Activated T-cell treated with anti-CD3 and anti-CD28 coated beads, Interleukin-2, amount 50 U/mL, for 24 hours (primary cell): ENCODE measurements at regions not wholly inside any gene's neighbourhood (a gene's known extent, or its start where the extent isn't known, plus 50 kb on each side); places are given as distances from the start of the nearest gene placed in this dataset.

Source experiments
- DNase-seq: peaks from one replicate; pipeline ENCODE4 v3.0.0-alpha.2; 2020
- H3K27ac Mint-ChIP-seq: 2 replicates; pipeline ENCODE4 v1.8.0; 2020; ENCODE audit warnings: mild to moderate bottlenecking, mixed read lengths
- H3K27me3 Mint-ChIP-seq: 2 replicates; pipeline ENCODE4 v1.8.0; 2020; ENCODE audit warnings: mixed read lengths
- H3K36me3 Mint-ChIP-seq: 2 replicates; pipeline ENCODE4 v1.8.0; 2020; ENCODE audit warnings: low read depth, mixed read lengths
- H3K4me1 Mint-ChIP-seq: 2 replicates; pipeline ENCODE4 v1.8.0; 2020; ENCODE audit warnings: low read depth, mixed read lengths
- H3K4me3 Mint-ChIP-seq: 2 replicates; pipeline ENCODE4 v1.8.0; 2020; ENCODE audit warnings: mild to moderate bottlenecking, moderate library complexity, mixed read lengths
- H3K9me3 Mint-ChIP-seq: 2 replicates; pipeline ENCODE4 v1.8.0; 2020; ENCODE audit warnings: mixed read lengths

DNA sequence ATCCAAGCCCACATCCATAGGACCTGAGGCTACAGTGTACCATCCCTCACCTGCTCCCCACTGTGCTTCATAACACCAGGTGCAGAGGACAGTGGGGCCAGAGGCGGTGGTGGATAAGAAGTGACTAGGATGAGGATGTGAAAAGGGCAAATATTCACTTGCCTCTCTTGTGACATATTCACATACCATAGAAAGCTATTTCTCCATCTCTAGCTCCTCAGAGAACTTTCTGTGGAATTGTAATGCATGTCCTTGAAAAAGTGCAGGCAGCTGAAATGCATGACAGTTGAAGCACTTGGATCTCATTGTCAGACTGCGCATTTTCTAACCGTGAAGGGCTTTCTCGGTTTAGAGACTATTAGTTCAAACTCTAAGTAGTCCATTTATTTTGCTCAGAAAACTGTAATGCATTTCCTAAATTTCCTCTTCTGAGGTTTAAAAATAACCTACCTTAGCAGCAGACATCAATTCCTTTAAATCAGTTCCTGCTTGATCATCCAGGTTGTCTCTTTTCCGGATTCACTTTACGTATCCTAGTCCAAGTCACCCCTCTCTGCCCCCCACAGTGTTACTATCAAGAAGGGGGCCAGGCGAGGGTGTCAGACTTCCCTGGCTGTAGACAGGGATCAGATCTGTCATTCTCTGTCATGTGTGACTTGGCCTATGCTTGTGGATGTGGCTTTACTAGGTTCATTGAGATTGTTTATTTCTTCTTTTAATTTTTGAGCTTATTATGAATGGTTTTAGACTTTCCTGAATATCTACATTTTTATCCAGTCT lies 984.0 kb upstream of the TMEM132C start:
- Mint-ChIP-seq H3K4me1 (no peaks in the 10 kb centered on the region), H3K4me3 (no peak overlapping the region), H3K36me3 (no peaks in the 10 kb centered on the region), H3K9me3 (no peaks in the 10 kb centered on the region), H3K27ac (no peak overlapping the region), H3K27me3 (peaks cover 26% of the 10 kb centered on the region)
- no peak for DNase-seq

DNA sequence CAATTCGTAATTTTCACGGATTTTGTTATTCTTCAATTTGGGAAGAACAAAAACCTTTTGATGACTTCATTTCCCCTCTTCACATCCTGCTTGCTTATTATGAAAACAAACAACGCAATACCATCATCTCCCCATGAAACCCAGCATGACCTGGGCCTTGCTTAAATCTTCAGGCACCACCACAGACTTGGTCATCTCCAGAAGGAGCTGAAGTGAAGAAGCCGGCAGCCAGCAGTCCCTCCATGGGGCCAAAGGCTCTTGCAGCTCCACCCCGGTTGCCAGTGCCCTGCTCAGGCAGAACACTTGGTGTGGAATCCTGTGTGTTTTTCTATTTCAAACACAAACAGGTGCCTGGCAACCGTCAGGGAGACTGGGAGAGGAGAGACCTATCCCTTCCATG lies 982.9 kb upstream of the TMEM132C start:
- Mint-ChIP-seq H3K4me1 (no peaks in the 10 kb centered on the region), H3K27me3 (peaks cover 18% of the 10 kb centered on the region), H3K4me3 (no peak overlapping the region), H3K9me3 (no peaks in the 10 kb centered on the region), H3K36me3 (no peaks in the 10 kb centered on the region), H3K27ac (no peak overlapping the region)
- no peak for DNase-seq

DNA sequence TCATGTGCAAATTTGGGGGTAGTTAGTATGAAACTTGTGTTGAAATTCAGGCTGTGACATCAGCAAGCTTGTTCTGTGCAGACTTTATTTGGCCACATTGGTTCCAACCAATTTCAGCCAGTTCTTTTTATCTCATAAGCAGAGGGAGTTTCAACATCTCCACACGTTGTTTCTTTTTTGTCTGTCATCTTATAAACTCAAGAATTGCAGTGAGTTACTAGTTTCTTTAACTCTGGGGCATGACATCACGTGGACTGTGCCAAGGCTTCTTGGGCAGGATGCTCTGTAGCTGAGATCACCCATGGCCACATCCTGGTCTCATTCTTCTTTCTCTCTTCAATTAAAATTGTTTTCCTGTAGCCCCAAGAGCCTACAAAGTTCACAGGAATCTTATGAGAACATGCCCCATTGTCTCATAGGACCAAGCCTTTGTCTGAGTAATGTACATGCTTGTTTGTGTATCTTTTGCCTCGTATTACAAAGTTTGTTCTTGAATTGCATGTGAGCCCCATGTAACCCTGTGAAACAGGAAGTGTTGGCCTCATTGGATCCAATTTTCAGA lies 982.0 kb upstream of the TMEM132C start:
- DNase-seq, result no peak

DNA sequence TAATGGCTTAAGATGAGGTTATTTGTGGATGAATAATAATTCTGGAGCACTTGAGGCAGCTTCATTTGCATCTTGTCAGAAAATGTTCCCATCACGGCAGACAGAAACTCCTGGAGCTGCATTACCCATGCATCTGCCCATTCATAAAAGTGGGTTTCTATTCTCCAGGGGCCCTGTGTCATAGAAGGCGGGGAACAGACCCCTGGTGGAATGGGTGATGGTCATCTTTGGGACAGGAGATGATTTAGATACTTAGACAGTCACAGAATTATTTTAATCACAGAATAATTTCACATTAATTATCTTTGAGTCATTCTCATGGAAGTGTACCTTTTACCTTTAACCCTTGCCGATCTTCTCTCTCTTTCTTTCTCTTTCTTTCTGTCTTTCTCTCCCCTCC lies 980.7 kb upstream of the TMEM132C start:
- no peaks in the 10 kb centered on the region for H3K4me1 Mint-ChIP-seq
- H3K4me3 Mint-ChIP-seq, result no peak overlapping the region

More for the DNA sequence above, 982.0 kb upstream of the TMEM132C start:
- no peak overlapping the region for H3K27ac Mint-ChIP-seq
- no peaks in the 10 kb centered on the region for H3K36me3 Mint-ChIP-seq
- H3K4me3 Mint-ChIP-seq, result no peak overlapping the region
- H3K9me3 Mint-ChIP-seq, result no peaks in the 10 kb centered on the region
- no peaks in the 10 kb centered on the region for H3K4me1 Mint-ChIP-seq
- H3K27me3 Mint-ChIP-seq, result peaks cover 10% of the 10 kb centered on the region

DNA sequence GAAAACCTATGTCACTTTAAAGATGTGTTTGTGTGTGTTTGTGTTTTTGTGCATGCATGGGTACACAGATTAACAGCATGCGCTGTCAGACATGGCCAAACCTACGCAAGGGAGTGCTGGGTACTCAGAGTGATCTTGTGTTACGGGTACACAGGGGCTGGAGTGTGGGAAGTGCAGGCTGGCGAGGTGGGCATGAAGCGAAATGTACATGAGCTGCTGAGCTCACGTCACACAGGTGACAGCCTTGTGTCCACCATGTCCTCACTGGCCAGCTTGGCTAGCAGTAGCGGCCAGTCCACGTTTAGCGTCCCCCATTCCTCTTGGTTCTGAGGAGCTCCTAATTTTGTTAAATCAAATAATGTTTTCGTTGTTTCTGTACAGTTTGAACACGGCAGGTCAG lies 979.7 kb upstream of the TMEM132C start:
- H3K9me3 Mint-ChIP-seq, result no peaks in the 10 kb centered on the region
- no peaks in the 10 kb centered on the region for H3K27me3 Mint-ChIP-seq
- no peak overlapping the region for H3K27ac Mint-ChIP-seq
- H3K36me3 Mint-ChIP-seq, result no peaks in the 10 kb centered on the region
- no peak for DNase-seq
- H3K4me3 Mint-ChIP-seq, result no peak overlapping the region
- H3K4me1 Mint-ChIP-seq, result no peaks in the 10 kb centered on the region

More for the DNA sequence above, 980.7 kb upstream of the TMEM132C start:
- no peak overlapping the region for H3K27ac Mint-ChIP-seq
- no peaks in the 10 kb centered on the region for H3K9me3 Mint-ChIP-seq
- H3K27me3 Mint-ChIP-seq, result no peaks in the 10 kb centered on the region
- no peaks in the 10 kb centered on the region for H3K36me3 Mint-ChIP-seq
- DNase-seq, result no peak

DNA sequence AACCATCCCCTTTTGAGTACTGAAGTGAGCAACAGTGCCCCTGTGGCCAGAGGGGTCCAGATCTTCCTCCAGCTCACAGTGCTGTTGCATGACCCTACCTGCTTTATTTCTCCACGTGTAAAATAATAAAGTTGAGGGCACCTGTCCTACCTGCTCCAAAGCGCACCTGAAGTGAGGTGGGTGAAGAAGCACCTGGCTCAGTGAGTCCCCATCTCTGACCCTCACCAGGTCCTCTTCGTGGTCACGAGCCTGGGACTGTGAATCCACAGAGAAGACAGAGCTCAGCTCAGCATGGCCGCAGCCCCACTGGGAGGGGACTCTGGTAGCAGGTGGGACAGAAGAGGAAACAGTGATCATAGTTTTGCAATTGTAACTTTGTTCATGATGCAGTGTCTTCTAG lies 976.7 kb upstream of the TMEM132C start:
- H3K27me3 Mint-ChIP-seq, result no peaks in the 10 kb centered on the region
- no peaks in the 10 kb centered on the region for H3K4me1 Mint-ChIP-seq
- no peaks in the 10 kb centered on the region for H3K9me3 Mint-ChIP-seq
- H3K36me3 Mint-ChIP-seq, result no peaks in the 10 kb centered on the region
- no peak overlapping the region for H3K4me3 Mint-ChIP-seq
- DNase-seq, result no peak
- H3K27ac Mint-ChIP-seq, result no peak overlapping the region

DNA sequence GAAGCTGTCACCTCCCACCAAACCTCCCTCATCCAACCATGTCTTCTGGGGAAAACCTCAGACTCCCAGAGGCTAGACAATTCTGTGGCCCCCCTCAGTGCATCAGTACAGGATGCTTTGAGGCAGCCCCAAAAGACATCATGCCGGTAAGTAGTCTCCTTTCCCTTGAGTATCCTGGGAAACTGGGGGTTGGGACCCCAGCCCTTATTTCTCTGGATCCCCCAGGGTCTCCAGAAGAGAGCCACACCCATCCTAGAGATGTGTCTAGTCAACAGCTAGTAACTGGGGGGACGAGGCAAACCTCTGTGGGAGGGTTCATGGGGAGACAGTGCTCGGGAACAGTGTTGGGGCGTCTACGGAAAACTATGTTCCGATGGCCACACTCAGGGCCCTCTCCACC lies 974.2 kb upstream of the TMEM132C start:
- no peaks in the 10 kb centered on the region for H3K27me3 Mint-ChIP-seq
- no peaks in the 10 kb centered on the region for H3K36me3 Mint-ChIP-seq
- H3K9me3 Mint-ChIP-seq, result no peaks in the 10 kb centered on the region
- no peak for DNase-seq
- H3K4me3 Mint-ChIP-seq, result no peak overlapping the region
- H3K27ac Mint-ChIP-seq, result no peak overlapping the region
- no peaks in the 10 kb centered on the region for H3K4me1 Mint-ChIP-seq

DNA sequence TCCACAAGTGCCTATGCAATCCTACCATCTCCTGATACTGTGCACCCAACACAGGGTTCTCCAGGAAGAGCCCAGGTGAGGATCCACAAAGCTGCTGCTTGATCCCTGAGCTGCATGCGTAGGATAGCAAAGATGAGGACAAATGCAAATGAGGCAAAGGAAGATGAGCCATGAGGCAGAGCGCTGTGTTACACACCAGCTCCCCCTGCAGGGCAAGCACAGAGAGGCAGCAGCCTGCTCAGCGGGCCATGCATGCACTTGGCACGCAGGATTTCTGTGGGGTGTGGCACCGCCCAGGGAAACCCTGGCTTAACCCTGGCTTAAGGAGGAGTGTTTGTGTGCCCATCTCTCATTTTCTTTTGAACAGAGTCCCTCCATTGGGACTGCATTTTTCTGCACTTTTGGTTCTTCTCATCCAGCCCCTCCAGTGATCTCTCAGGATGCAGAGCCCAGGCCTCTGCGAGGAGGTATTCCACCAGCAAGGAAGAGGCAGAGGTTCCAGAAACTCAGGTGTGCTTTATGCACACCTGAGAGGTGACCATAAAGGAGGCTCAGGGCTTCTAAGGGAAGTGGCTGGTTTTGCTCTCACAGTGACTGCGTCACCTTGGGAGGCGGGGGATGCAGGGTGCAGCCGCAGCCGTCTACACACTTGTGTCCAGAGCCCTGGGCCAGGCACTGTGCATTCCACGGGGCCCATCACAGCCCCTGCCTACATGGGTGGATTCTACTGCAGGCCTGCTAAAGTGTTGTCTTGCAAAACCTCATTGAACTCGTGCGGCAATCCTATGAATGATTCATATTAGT lies 973.3 kb upstream of the TMEM132C start:
- Mint-ChIP-seq H3K27me3 (no peaks in the 10 kb centered on the region), H3K36me3 (no peaks in the 10 kb centered on the region), H3K27ac (no peak overlapping the region), H3K4me3 (no peak overlapping the region), H3K4me1 (no peaks in the 10 kb centered on the region), H3K9me3 (no peaks in the 10 kb centered on the region)
- peak; percentile 51 for DNase-seq

DNA sequence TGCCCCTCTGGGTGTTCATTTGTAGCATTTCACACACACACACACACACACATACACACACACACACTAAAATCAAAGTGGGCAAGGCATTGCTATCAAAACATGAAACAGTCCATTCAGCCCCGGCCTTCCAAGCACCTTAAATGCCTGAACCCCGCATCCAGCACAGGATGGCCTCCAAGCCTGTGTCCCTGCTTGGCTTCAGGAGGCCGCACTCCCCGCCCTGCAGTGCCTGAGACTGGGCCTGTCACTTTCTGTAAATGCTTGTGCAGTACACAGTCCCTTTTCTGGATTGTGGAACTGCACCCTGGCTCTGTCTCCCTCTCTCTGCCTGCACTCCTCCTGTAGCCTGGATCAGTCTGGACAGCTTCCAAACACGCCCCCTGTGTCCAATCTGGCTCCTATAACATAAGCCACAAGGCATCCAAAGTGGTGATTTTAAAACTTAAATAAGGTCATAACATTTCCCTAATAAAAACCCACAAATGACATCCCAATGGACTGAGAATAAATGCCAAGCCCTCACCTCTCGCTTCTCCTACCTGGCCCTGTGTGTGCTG lies 972.2 kb upstream of the TMEM132C start:
- Mint-ChIP-seq H3K27ac (no peak overlapping the region), H3K4me3 (no peak overlapping the region), H3K9me3 (peaks cover 2% of the 10 kb centered on the region), H3K36me3 (no peaks in the 10 kb centered on the region), H3K27me3 (no peaks in the 10 kb centered on the region), H3K4me1 (no peaks in the 10 kb centered on the region)
- no peak for DNase-seq

DNA sequence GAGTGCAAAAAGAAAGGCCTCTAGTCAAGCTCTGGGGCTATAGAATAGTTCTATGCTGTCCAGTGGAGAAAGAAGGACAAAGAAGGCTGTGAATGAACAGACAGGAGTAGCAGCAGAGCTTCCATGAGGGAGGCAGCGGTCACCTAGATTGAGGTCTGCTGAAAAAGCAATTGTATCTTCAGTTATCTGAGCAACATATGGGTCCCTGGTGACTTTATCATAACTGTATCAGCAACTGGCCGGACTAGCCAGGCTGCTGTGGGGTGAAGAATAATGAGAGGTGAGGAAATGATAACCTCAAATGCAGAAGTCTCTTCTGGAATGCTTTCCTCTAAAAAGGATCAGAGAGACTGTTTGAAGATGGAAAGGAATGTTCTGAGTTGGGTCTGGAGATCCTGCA lies 971.3 kb upstream of the TMEM132C start:
- Mint-ChIP-seq H3K27me3 (no peaks in the 10 kb centered on the region), H3K9me3 (peaks cover 2% of the 10 kb centered on the region), H3K27ac (no peak overlapping the region), H3K4me1 (no peaks in the 10 kb centered on the region), H3K36me3 (no peaks in the 10 kb centered on the region), H3K4me3 (no peak overlapping the region)
- no peak for DNase-seq

DNA sequence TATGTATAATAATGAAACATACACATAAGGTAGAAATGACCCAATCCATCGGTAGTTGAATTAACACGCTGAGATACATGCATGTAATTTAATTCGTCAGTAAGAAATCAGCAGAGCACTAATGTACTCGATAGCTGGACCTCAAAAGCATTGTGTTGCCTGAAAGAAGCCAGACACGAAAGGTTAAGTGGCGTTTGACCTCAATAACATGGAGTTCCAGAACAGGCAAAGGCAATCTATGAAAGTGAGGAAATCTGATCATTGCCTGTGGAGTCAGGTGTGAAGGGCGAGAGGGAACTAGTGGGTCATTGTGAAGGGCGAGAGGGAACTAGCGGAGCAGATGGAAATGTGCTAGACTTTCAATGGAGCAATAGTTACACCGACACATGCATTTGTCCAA lies 970.4 kb upstream of the TMEM132C start:
- Mint-ChIP-seq H3K9me3 (peaks cover 2% of the 10 kb centered on the region), H3K27ac (no peak overlapping the region), H3K4me3 (no peak overlapping the region), H3K27me3 (no peaks in the 10 kb centered on the region), H3K4me1 (no peaks in the 10 kb centered on the region), H3K36me3 (no peaks in the 10 kb centered on the region)
- DNase-seq, result no peak

DNA sequence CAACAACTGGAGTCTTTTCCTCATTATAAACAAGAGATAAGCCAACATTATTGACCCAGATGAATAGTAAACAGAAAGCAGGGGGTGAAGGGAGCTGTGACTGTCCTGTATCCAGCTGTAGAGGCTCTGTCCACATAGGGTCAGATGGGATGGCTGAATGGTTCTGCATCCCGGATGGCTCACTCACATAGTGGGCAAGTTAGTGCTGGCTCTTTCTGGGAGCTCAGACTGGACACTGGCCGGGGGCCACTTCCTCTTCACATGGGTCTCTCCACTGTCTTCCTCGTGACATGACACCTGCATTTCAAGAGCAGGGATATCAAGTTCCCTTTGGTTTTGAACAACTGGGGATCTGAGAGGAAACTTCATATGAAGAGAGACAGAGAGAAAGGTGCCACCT lies 969.6 kb upstream of the TMEM132C start:
- Mint-ChIP-seq H3K36me3 (no peaks in the 10 kb centered on the region), H3K4me1 (no peaks in the 10 kb centered on the region), H3K9me3 (peaks cover 2% of the 10 kb centered on the region), H3K4me3 (no peak overlapping the region), H3K27ac (no peak overlapping the region), H3K27me3 (no peaks in the 10 kb centered on the region)
- no peak for DNase-seq

DNA sequence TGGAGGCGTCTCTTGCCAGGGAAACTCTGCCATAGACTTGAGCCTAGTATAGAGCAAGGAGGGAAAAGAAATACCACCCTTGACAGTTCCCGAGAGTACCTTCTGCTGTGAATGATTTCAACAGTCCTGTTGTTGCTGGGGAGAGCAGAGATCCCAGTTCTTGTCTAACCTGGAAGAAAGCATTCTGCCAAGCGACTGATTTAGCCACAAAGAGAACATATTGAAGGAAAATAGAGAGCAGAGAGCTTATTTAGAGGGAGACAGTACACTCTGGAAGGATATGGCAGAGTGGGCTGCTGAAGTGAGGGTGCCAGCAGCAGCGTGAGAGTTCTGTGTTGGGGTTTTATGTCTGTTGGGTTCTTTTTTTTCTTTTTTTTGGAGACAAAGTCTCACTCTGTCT lies 966.9 kb upstream of the TMEM132C start:
- no peak overlapping the region for H3K4me3 Mint-ChIP-seq
- H3K9me3 Mint-ChIP-seq, result peaks cover 2% of the 10 kb centered on the region
- no peaks in the 10 kb centered on the region for H3K36me3 Mint-ChIP-seq
- no peaks in the 10 kb centered on the region for H3K4me1 Mint-ChIP-seq
- no peak overlapping the region for H3K27ac Mint-ChIP-seq
- DNase-seq, result no peak
- H3K27me3 Mint-ChIP-seq, result no peaks in the 10 kb centered on the region

DNA sequence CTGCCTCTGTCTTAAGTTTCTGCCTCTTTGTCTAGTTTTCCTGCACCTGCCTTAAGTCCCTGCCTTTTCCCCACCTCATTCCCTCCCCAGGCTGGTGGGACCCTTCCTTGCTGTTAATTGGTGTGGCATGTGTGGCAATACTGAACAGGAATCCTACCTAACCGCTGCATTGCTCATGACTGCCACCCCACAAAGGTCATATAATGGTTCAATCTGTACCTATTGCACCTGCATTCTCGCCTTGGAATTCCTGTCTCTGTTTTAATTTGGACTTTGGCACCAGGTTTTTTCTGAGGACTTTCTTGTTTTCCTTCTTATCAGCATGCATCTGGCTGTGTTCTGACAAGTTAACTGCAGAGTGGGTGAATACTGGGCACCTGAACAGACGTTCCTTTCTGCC lies 966.2 kb upstream of the TMEM132C start:
- Mint-ChIP-seq H3K27ac (no peak overlapping the region), H3K4me1 (no peaks in the 10 kb centered on the region), H3K27me3 (no peaks in the 10 kb centered on the region), H3K9me3 (peaks cover 2% of the 10 kb centered on the region), H3K4me3 (no peak overlapping the region), H3K36me3 (no peaks in the 10 kb centered on the region)
- DNase-seq, result no peak

DNA sequence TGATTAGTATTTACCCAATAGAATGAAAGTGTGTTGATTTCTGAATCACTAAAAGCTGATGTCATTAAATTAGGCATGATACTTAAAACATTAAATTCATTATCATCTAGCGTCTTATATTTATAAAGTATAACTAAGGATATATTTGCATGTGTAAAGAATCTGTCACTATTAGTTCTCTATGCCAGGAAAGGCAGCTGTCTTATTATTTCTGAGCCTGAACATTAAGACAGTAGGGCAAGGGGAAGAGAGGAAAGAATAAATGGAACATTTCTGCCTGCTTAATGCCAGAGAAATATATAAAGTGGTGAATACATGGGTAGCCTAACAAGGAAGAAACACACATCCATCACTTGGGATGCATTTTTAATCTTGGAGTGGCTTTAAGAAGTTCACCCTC lies 965.1 kb upstream of the TMEM132C start:
- Mint-ChIP-seq H3K27ac (no peak overlapping the region), H3K4me3 (no peak overlapping the region), H3K36me3 (no peaks in the 10 kb centered on the region), H3K9me3 (peaks cover 2% of the 10 kb centered on the region), H3K4me1 (no peaks in the 10 kb centered on the region), H3K27me3 (peaks cover 2% of the 10 kb centered on the region)
- no peak for DNase-seq
